ENCODE measurements at regions not wholly inside any gene's neighbourhood (a gene's known extent, or its start where the extent isn't known, plus 50 kb on each side); places are given as distances from the start of the nearest gene placed in this dataset.

GRCh38 chr14:82359201-82359600 is 825.5 kb upstream of the SEL1L start:
- H3K9me3 Mint-ChIP-seq: peaks cover 14% of the 10 kb centered on the region
- no peak for ATAC-seq
- no peak for DNase-seq (ENCODE audit: low spot score)
- H3K4me3 Mint-ChIP-seq: no peak overlapping the region
- CTCF ChIA-PET: no interaction called here
- POLR2A ChIA-PET: no interaction called here
- TF ChIP-seq ZNF416 (CRISPR knock-in tag; IDR thresholded peaks at IDR 0.05): no peak
- TF ChIP-seq ATF2 (CRISPR knock-in tag; IDR thresholded peaks at IDR 0.05; ENCODE audit: borderline replicate concordance, low read depth): no peak
- H3K4me1 Mint-ChIP-seq: no peaks in the 10 kb centered on the region
- H3K36me3 Mint-ChIP-seq: no peaks in the 10 kb centered on the region
- no peaks in the 10 kb centered on the region for H3K27me3 Mint-ChIP-seq (ENCODE audit: low read depth)
- no peak overlapping the region for H3K27ac Mint-ChIP-seq

- no peaks in the 10 kb centered on the region for H3K27me3 Mint-ChIP-seq (ENCODE audit: low read depth)
- H3K4me3 Mint-ChIP-seq: no peak overlapping the region
- no peaks in the 10 kb centered on the region for H3K4me1 Mint-ChIP-seq
- ChIA-PET POLR2A (no interaction called here), CTCF (no interaction called here)
- H3K9me3 Mint-ChIP-seq: no peaks in the 10 kb centered on the region
- TF ChIP-seq KAT7 (CRISPR knock-in tag; IDR thresholded peaks at IDR 0.05; ENCODE audit: borderline replicate concordance) (no peak), NR1H2 (CRISPR knock-in tag; IDR thresholded peaks at IDR 0.05) (no peak), FOXP1 (CRISPR knock-in tag; IDR thresholded peaks at IDR 0.05; ENCODE audit: borderline replicate concordance) (no peak), ZNF263 (CRISPR knock-in tag; IDR thresholded peaks at IDR 0.05; ENCODE audit: low read depth) (no peak), ESRRA (CRISPR knock-in tag; IDR thresholded peaks at IDR 0.05; ENCODE audit: borderline replicate concordance) (no peak), ZBTB43 (CRISPR knock-in tag; IDR thresholded peaks at IDR 0.05) (no peak), ZNF671 (CRISPR knock-in tag; IDR thresholded peaks at IDR 0.05) (no peak), NFATC4 (CRISPR knock-in tag; IDR thresholded peaks at IDR 0.05) (no peak)
- no peaks in the 10 kb centered on the region for H3K36me3 Mint-ChIP-seq
- no peak overlapping the region for H3K27ac Mint-ChIP-seq
- DNase-seq (ENCODE audit: low spot score) (no peak), ATAC-seq (no peak)
Observed at GRCh38 chr14:82362452-82362851, 828.8 kb upstream of the SEL1L start.

- no peak overlapping the region for H3K27ac Mint-ChIP-seq
- ChIA-PET POLR2A (no interaction called here), CTCF (no interaction called here)
- DNase-seq (ENCODE audit: low spot score) (no peak), ATAC-seq (no peak)
- H3K4me1 Mint-ChIP-seq: no peaks in the 10 kb centered on the region
- no peak overlapping the region for H3K4me3 Mint-ChIP-seq
- no peaks in the 10 kb centered on the region for H3K36me3 Mint-ChIP-seq
- no peaks in the 10 kb centered on the region for H3K9me3 Mint-ChIP-seq
- no peaks in the 10 kb centered on the region for H3K27me3 Mint-ChIP-seq (ENCODE audit: low read depth)
- TF ChIP-seq MLX (CRISPR knock-in tag; IDR thresholded peaks at IDR 0.05) (no peak), ZNF425 (CRISPR knock-in tag; conservative IDR thresholded peaks at IDR 0.05) (no peak), ETV6 (CRISPR knock-in tag; IDR thresholded peaks at IDR 0.05) (no peak), FOXP4 (CRISPR knock-in tag; IDR thresholded peaks at IDR 0.05) (no peak), CDX4 (CRISPR knock-in tag; IDR thresholded peaks at IDR 0.05; ENCODE audit: borderline replicate concordance) (no peak), ZNF423 (CRISPR knock-in tag; IDR thresholded peaks at IDR 0.05) (no peak), HMGXB4 (CRISPR knock-in tag; IDR thresholded peaks at IDR 0.05) (no peak), GRHL2 (CRISPR knock-in tag; IDR thresholded peaks at IDR 0.05; ENCODE audit: insufficient replicate concordance, severe bottlenecking) (no peak), SP1 (CRISPR knock-in tag; conservative IDR thresholded peaks at IDR 0.05) (no peak), CREM (CRISPR knock-in tag; IDR thresholded peaks at IDR 0.05) (no peak), GABPB1 (CRISPR knock-in tag; IDR thresholded peaks at IDR 0.05) (no peak), ZNF121 (CRISPR knock-in tag; IDR thresholded peaks at IDR 0.05) (no peak), JUN (CRISPR knock-in tag; IDR thresholded peaks at IDR 0.05) (no peak), ELF4 (CRISPR knock-in tag; IDR thresholded peaks at IDR 0.05; ENCODE audit: low read depth) (no peak), EMX1 (CRISPR knock-in tag; IDR thresholded peaks at IDR 0.05) (no peak)
Observed at GRCh38 chr14:82365471-82365870, 831.8 kb upstream of the SEL1L start.

All from WTC11 (cell line).